NCI-H226 (cell line): ENCODE measurements at regions not wholly inside any gene's neighbourhood (a gene's known extent, or its start where the extent isn't known, plus 50 kb on each side); places are given as distances from the start of the nearest gene placed in this dataset.

ENCODE experiments used
- DNase-seq: peaks from one replicate; pipeline ENCODE4 v3.0.0-alpha.2; 2015

GRCh38 chr1:13981142-13981541 is 281.2 kb downstream of the PRDM2 start:
- DNase-seq = no peak

GRCh38 chr1:13983393-13983792 is 283.4 kb downstream of the PRDM2 start:
- no peak for DNase-seq

GRCh38 chr1:13990939-13991338 is 291.0 kb downstream of the PRDM2 start:
- no peak for DNase-seq

- DNase-seq = no peak
Measured at GRCh38 chr1:13992489-13993285, 292.7 kb downstream of the PRDM2 start.

GRCh38 chr1:13994386-13994785 is 294.4 kb downstream of the PRDM2 start:
- no peak for DNase-seq

- no peak for DNase-seq
Measured at GRCh38 chr1:13996334-13996733, 296.3 kb downstream of the PRDM2 start.

GRCh38 chr1:14003552-14003951 is 303.6 kb downstream of the PRDM2 start:
- no peak for DNase-seq

GRCh38 chr1:14009582-14009981 is 309.6 kb downstream of the PRDM2 start:
- no peak for DNase-seq

- DNase-seq = no peak
Measured at GRCh38 chr1:14010476-14010875, 310.5 kb downstream of the PRDM2 start.

GRCh38 chr1:14011132-14011531 is 311.1 kb downstream of the PRDM2 start:
- DNase-seq = no peak

GRCh38 chr1:14011888-14012287 is 311.9 kb downstream of the PRDM2 start:
- no peak for DNase-seq

- DNase-seq = no peak
Measured at GRCh38 chr1:14014929-14015328, 314.9 kb downstream of the PRDM2 start.

GRCh38 chr1:14015917-14016316 is 315.9 kb downstream of the PRDM2 start:
- no peak for DNase-seq

- no peak for DNase-seq
Measured at GRCh38 chr1:14017531-14017961, 317.6 kb downstream of the PRDM2 start.

GRCh38 chr1:14019461-14019860 is 319.5 kb downstream of the PRDM2 start:
- DNase-seq = no peak

- DNase-seq = no peak
Measured at GRCh38 chr1:14020006-14020405, 320.0 kb downstream of the PRDM2 start.

- no peak for DNase-seq
Measured at GRCh38 chr1:14027099-14027498, 327.1 kb downstream of the PRDM2 start.

- DNase-seq = no peak
Measured at GRCh38 chr1:14031461-14031860, 331.5 kb downstream of the PRDM2 start.

- no peak for DNase-seq
Measured at GRCh38 chr1:14034506-14034905, 334.5 kb downstream of the PRDM2 start.

- DNase-seq = no peak
Measured at GRCh38 chr1:14037101-14037847, 337.3 kb downstream of the PRDM2 start.

- no peak for DNase-seq
Measured at GRCh38 chr1:14039582-14040430, 339.8 kb downstream of the PRDM2 start.

- no peak for DNase-seq
Measured at GRCh38 chr1:14049965-14050364, 350.0 kb downstream of the PRDM2 start.
